ENCODE measurements at regions not wholly inside any gene's neighbourhood (a gene's known extent, or its start where the extent isn't known, plus 50 kb on each side); places are given as distances from the start of the nearest gene placed in this dataset.

GRCh38 chr17:52276381-52277008 is 118.0 kb upstream of the CA10 start:
- TF ChIP-seq ZBTB7A (IDR thresholded peaks at IDR 0.05; ENCODE audit: low read depth), result no peak
- no peak for TF ChIP-seq RAD21 (IDR thresholded peaks at IDR 0.05; ENCODE audit: low read depth)
- no peak for TF ChIP-seq TCF12 (IDR thresholded peaks at IDR 0.05; ENCODE audit: low read depth)
- TF ChIP-seq EP300 (IDR thresholded peaks at IDR 0.05; ENCODE audit: borderline replicate concordance), result no peak
- TF ChIP-seq USF1 (IDR thresholded peaks at IDR 0.05), result no peak
- no peak for TF ChIP-seq YY1 (IDR thresholded peaks at IDR 0.05; ENCODE audit: low read depth)
- no peak for TF ChIP-seq TEAD4 (IDR thresholded peaks at IDR 0.05)
- TF ChIP-seq REST (IDR thresholded peaks at IDR 0.05; ENCODE audit: low read depth), result no peak

- TF ChIP-seq RAD21 (IDR thresholded peaks at IDR 0.05; ENCODE audit: low read depth) (no peak), REST (IDR thresholded peaks at IDR 0.05; ENCODE audit: low read depth) (no peak), MAX (IDR thresholded peaks at IDR 0.05) (no peak), ZBTB7A (IDR thresholded peaks at IDR 0.05; ENCODE audit: low read depth) (no peak), USF1 (IDR thresholded peaks at IDR 0.05) (no peak), TCF12 (IDR thresholded peaks at IDR 0.05; ENCODE audit: low read depth) (no peak), TEAD4 (IDR thresholded peaks at IDR 0.05) (no peak), EP300 (IDR thresholded peaks at IDR 0.05; ENCODE audit: borderline replicate concordance) (no peak), EGR1 (IDR thresholded peaks at IDR 0.05) (no peak), NFIC (IDR thresholded peaks at IDR 0.05) (no peak), YY1 (IDR thresholded peaks at IDR 0.05; ENCODE audit: low read depth) (no peak), FOXM1 (IDR thresholded peaks at IDR 0.05; ENCODE audit: borderline replicate concordance, low read depth) (no peak), CEBPB (IDR thresholded peaks at IDR 0.05) (no peak), CREB1 (IDR thresholded peaks at IDR 0.05; ENCODE audit: low read depth) (no peak), TAF1 (IDR thresholded peaks at IDR 0.05; ENCODE audit: low read depth) (no peak)
Measured at GRCh38 chr17:52271781-52272180, 113.3 kb upstream of the CA10 start.

- TF ChIP-seq EP300 (IDR thresholded peaks at IDR 0.05; ENCODE audit: borderline replicate concordance) (no peak), REST (IDR thresholded peaks at IDR 0.05; ENCODE audit: low read depth) (no peak), NFIC (IDR thresholded peaks at IDR 0.05) (no peak), EGR1 (IDR thresholded peaks at IDR 0.05) (no peak), MAX (IDR thresholded peaks at IDR 0.05) (no peak), YY1 (IDR thresholded peaks at IDR 0.05; ENCODE audit: low read depth) (no peak), TEAD4 (IDR thresholded peaks at IDR 0.05) (no peak), RAD21 (IDR thresholded peaks at IDR 0.05; ENCODE audit: low read depth) (no peak), ZBTB7A (IDR thresholded peaks at IDR 0.05; ENCODE audit: low read depth) (no peak), CREB1 (IDR thresholded peaks at IDR 0.05; ENCODE audit: low read depth) (no peak), USF1 (IDR thresholded peaks at IDR 0.05) (no peak), TAF1 (IDR thresholded peaks at IDR 0.05; ENCODE audit: low read depth) (no peak), TCF12 (IDR thresholded peaks at IDR 0.05; ENCODE audit: low read depth) (no peak), CEBPB (IDR thresholded peaks at IDR 0.05) (no peak), FOXM1 (IDR thresholded peaks at IDR 0.05; ENCODE audit: borderline replicate concordance, low read depth) (no peak)
Measured at GRCh38 chr17:52255347-52255746, 96.8 kb upstream of the CA10 start.

- no peak for TF ChIP-seq CEBPB (IDR thresholded peaks at IDR 0.05)
- TF ChIP-seq EGR1 (IDR thresholded peaks at IDR 0.05), result no peak
- no peak for TF ChIP-seq FOXM1 (IDR thresholded peaks at IDR 0.05; ENCODE audit: borderline replicate concordance, low read depth)
Measured at GRCh38 chr17:52244689-52245088, 86.2 kb upstream of the CA10 start.

Data from Ishikawa (cell line).